H9 (cell line): ENCODE measurements at regions not wholly inside any gene's neighbourhood (a gene's known extent, or its start where the extent isn't known, plus 50 kb on each side); places are given as distances from the start of the nearest gene placed in this dataset.

Experiments used
- DNase-seq: peaks from one replicate; pipeline ENCODE4 v3.0.0-alpha.2; 2017
- H2AFZ ChIP-seq: one replicate; pipeline ENCODE4 v1.6.1; 2013; ENCODE audit warnings: mild to moderate bottlenecking, low read length, control low read depth, moderate library complexity
- H2AK5ac ChIP-seq: 2 replicates; pipeline ENCODE4 v1.6.1; 2013; ENCODE audit warnings: low read length, control low read depth, mixed read lengths; ENCODE audit not compliant: insufficient read length
- H2BK120ac ChIP-seq: one replicate; pipeline ENCODE4 v1.6.1; 2013; ENCODE audit warnings: low read depth, mild to moderate bottlenecking, low read length, control low read depth, inconsistent platforms; ENCODE audit not compliant: poor library complexity, severe bottlenecking
- H2BK12ac ChIP-seq: 2 replicates; pipeline ENCODE4 v1.6.1; 2013; ENCODE audit warnings: low read length, control low read depth, mixed read lengths, low read depth; ENCODE audit not compliant: insufficient read length
- H2BK15ac ChIP-seq: 2 replicates; pipeline ENCODE4 v1.6.1; 2013; ENCODE audit warnings: low read depth, low read length, control low read depth
- H2BK20ac ChIP-seq: one replicate; pipeline ENCODE4 v1.6.1; 2013; ENCODE audit warnings: low read depth, mild to moderate bottlenecking, low read length, control low read depth, inconsistent platforms; ENCODE audit not compliant: poor library complexity, severe bottlenecking
- H2BK5ac ChIP-seq: 2 replicates; pipeline ENCODE4 v1.6.1; 2013; ENCODE audit warnings: low read length, control low read depth, mixed read lengths; ENCODE audit not compliant: insufficient read length
- H3K14ac ChIP-seq: 2 replicates; pipeline ENCODE4 v1.6.1; 2013; ENCODE audit warnings: low read length, control low read depth; ENCODE audit not compliant: insufficient read depth
- H3K18ac ChIP-seq: 2 replicates; pipeline ENCODE4 v1.6.1; 2013; ENCODE audit warnings: low read depth, mild to moderate bottlenecking, mixed read lengths, low read length, control low read depth; ENCODE audit not compliant: insufficient read length
- H3K23ac ChIP-seq: 2 replicates; pipeline ENCODE4 v1.6.1; 2013; ENCODE audit warnings: low read length, control low read depth, mixed read lengths, low read depth; ENCODE audit not compliant: insufficient read length
- H3K23me2 ChIP-seq: 2 replicates; pipeline ENCODE4 v1.6.1; 2013; ENCODE audit warnings: low read depth, mild to moderate bottlenecking, mixed read lengths, low read length, control low read depth; ENCODE audit not compliant: insufficient read length, poor library complexity, severe bottlenecking
- H3K27ac ChIP-seq: 2 replicates; pipeline ENCODE4 v1.5.1; 2013; ENCODE audit warnings: low read length, control low read depth, mixed read lengths, low read depth; ENCODE audit not compliant: insufficient read length
- H3K27me3 ChIP-seq: 2 replicates; pipeline ENCODE4 v1.6.1; 2013; ENCODE audit warnings: low read length, control low read depth, inconsistent platforms; ENCODE audit not compliant: insufficient read depth
- H3K4ac ChIP-seq: 2 replicates; pipeline ENCODE4 v1.6.1; 2013; ENCODE audit warnings: low read depth, mild to moderate bottlenecking, control low read depth, inconsistent platforms, low read length, moderate library complexity
- H3K4me1 ChIP-seq: 2 replicates; pipeline ENCODE4 v1.6.1; 2013; ENCODE audit warnings: low read length, control low read depth, inconsistent platforms; ENCODE audit not compliant: insufficient read depth
- H3K4me2 ChIP-seq: 2 replicates; pipeline ENCODE4 v1.6.1; 2013; ENCODE audit warnings: low read length, control low read depth, mixed read lengths; ENCODE audit not compliant: insufficient read length, insufficient read depth
- H3K56ac ChIP-seq: 2 replicates; pipeline ENCODE4 v1.6.1; 2013; ENCODE audit warnings: low read depth, mild to moderate bottlenecking, mixed read lengths, low read length, control low read depth; ENCODE audit not compliant: insufficient read length
- H3K79me1 ChIP-seq: 2 replicates; pipeline ENCODE4 v1.6.1; 2013; ENCODE audit warnings: low read depth, mild to moderate bottlenecking, moderate library complexity, low read length, control low read depth, inconsistent platforms; ENCODE audit not compliant: insufficient read depth, poor library complexity, severe bottlenecking
- H3K79me2 ChIP-seq: 2 replicates; pipeline ENCODE4 v1.6.1; 2013; ENCODE audit warnings: low read length, control low read depth, inconsistent platforms; ENCODE audit not compliant: insufficient read depth
- H3K9ac ChIP-seq: 2 replicates; pipeline ENCODE4 v1.6.1; 2013; ENCODE audit warnings: low read length, control low read depth, mixed read lengths; ENCODE audit not compliant: insufficient read length; ENCODE audit errors: extremely low read depth
- H3K9me3 ChIP-seq: one replicate; pipeline ENCODE4 v1.6.1; 2013; ENCODE audit warnings: low read depth, low read length, inconsistent platforms; ENCODE audit not compliant: control insufficient read depth
- H3T11ph ChIP-seq: one replicate; pipeline ENCODE4 v1.6.1; 2013; ENCODE audit warnings: mild to moderate bottlenecking, low read length, control low read depth, inconsistent platforms
- H4K20me1 ChIP-seq: one replicate; pipeline ENCODE4 v1.6.1; 2013; ENCODE audit not compliant: control insufficient read depth, insufficient read length, insufficient read depth
- H4K5ac ChIP-seq: 2 replicates; pipeline ENCODE4 v1.6.1; 2013; ENCODE audit warnings: low read depth, mild to moderate bottlenecking, mixed read lengths, low read length, control low read depth; ENCODE audit not compliant: insufficient read length
- H4K8ac ChIP-seq: replicated peaks from 2 replicates; pipeline ENCODE4 v1.6.1; 2013; ENCODE audit warnings: low read length, control low read depth, mixed read lengths, low read depth; ENCODE audit not compliant: insufficient read length
- H4K91ac ChIP-seq: 2 replicates; pipeline ENCODE4 v1.6.1; 2013; ENCODE audit warnings: low read depth, mild to moderate bottlenecking, moderate library complexity, mixed read lengths, low read length, control low read depth; ENCODE audit not compliant: insufficient read length
- H3K27ac Mint-ChIP-seq, 3 experiments: 2 replicates in 2 of 3; 3 replicates in 1 of 3; pipeline ENCODE4 v1.8.0; 2020 to 2021; ENCODE audit warnings: mixed read lengths in 3 of 3, mild to moderate bottlenecking in 1 of 3, moderate library complexity in 1 of 3
- H3K27me3 Mint-ChIP-seq: 2 replicates; pipeline ENCODE4 v1.8.0; 2021; ENCODE audit warnings: low read depth, mild to moderate bottlenecking, moderate library complexity, mixed read lengths
- H3K36me3 Mint-ChIP-seq, 3 experiments: 2 replicates in 2 of 3; 3 replicates in 1 of 3; pipeline ENCODE4 v1.8.0; 2020 to 2021; ENCODE audit warnings: low read depth in 3 of 3, mixed read lengths in 3 of 3; ENCODE audit not compliant: insufficient read depth in 1 of 3
- H3K4me1 Mint-ChIP-seq, 2 experiments: 2 replicates each; pipeline ENCODE4 v1.8.0; 2020; ENCODE audit warnings: mixed read lengths in 2 of 2
- H3K4me3 Mint-ChIP-seq, 2 experiments: 2 replicates in 1 of 2; 3 replicates in 1 of 2; pipeline ENCODE4 v1.8.0; 2020 to 2021; ENCODE audit warnings: mild to moderate bottlenecking in 2 of 2, mixed read lengths in 2 of 2, moderate library complexity in 1 of 2
- H3K9me3 Mint-ChIP-seq, 2 experiments: 2 replicates in 1 of 2; 3 replicates in 1 of 2; pipeline ENCODE4 v1.8.0; 2020; ENCODE audit warnings: mild to moderate bottlenecking in 2 of 2, mixed read lengths in 2 of 2, moderate library complexity in 1 of 2
- CTCF ChIP-seq: fragments of 200-600 bp; sonication (generic); conservative IDR thresholded peaks from 3 replicates; pipeline ENCODE4 v1.8.0; 2021; ENCODE audit warnings: antibody characterized with exemption, mild to moderate bottlenecking
- WGBS: extraction: QIAGEN DNeasy Blood & Tissue Kit; methylation state at CpG from one replicate; pipeline ENCODE4 v1.1.7; 2013; ENCODE audit warnings: missing lambda C conversion rate, low lambda C conversion rate, mixed read lengths; ENCODE audit not compliant: insufficient read length; ENCODE audit errors: extremely low coverage; 5-methylcytosine and 5-hydroxymethylcytosine counted together

- H2BK12ac ChIP-seq = no peak overlapping the region
- no peak overlapping the region for H3K4ac ChIP-seq
- H4K91ac ChIP-seq = no peak overlapping the region
- no CpG with 5 or more reads among the region's 10 CpGs for WGBS
- Mint-ChIP-seq H3K4me3 (no peak overlapping the region), H3K4me1 (no peaks in the 10 kb centered on the region; a peak in 1 of 4 replicates), H3K36me3 (peaks cover 0 to 2% (median 0%) of the 10 kb centered on the region in 3 experiments; a peak in 2 of 7 replicates), H3K27me3 (no peaks in the 10 kb centered on the region; the same call in 1 of the 2 replicates), H3K27ac (no peak overlapping the region; a peak in 2 of 7 replicates), H3K9me3 (no peaks in the 10 kb centered on the region)
- H3K14ac ChIP-seq = no peak overlapping the region; the same call in 1 of the 2 replicates
- no peak overlapping the region for H2BK5ac ChIP-seq
- no peak overlapping the region for H3K4me2 ChIP-seq
- no peak overlapping the region for H4K8ac ChIP-seq
- H3K23me2 ChIP-seq = no peaks in the 10 kb centered on the region
- H2BK120ac ChIP-seq = no peak overlapping the region
- H3K18ac ChIP-seq = no peak overlapping the region
- H2AK5ac ChIP-seq = no peak overlapping the region
- H3K9me3 ChIP-seq = no peaks in the 10 kb centered on the region
- no peaks in the 10 kb centered on the region for H4K20me1 ChIP-seq
- H3K4me1 ChIP-seq = no peaks in the 10 kb centered on the region
- H3T11ph ChIP-seq = no peak overlapping the region
- H3K23ac ChIP-seq = no peak overlapping the region
- no peaks in the 10 kb centered on the region for H3K27me3 ChIP-seq
- H2AFZ ChIP-seq = no peak overlapping the region
- H2BK20ac ChIP-seq = no peak overlapping the region
- H3K27ac ChIP-seq = no peak overlapping the region
- no peak overlapping the region for H3K56ac ChIP-seq
- TF ChIP-seq CTCF = no peak
- no peak overlapping the region for H3K9ac ChIP-seq
- H4K5ac ChIP-seq = no peak overlapping the region
- no peaks in the 10 kb centered on the region for H3K79me1 ChIP-seq
- no peaks in the 10 kb centered on the region for H3K79me2 ChIP-seq
- no peak overlapping the region for H2BK15ac ChIP-seq
- DNase-seq = peak; percentile 8
These were observed 208.3 kb downstream of the BCL11B start for GRCh38 chr14:99063620-99064225.
